H1 (cell line): ENCODE measurements at regions not wholly inside any gene's neighbourhood (a gene's known extent, or its start where the extent isn't known, plus 50 kb on each side); places are given as distances from the start of the nearest gene placed in this dataset.

Source experiments
- EP300 ChIP-seq, 2 experiments: IDR thresholded peaks; 1 replicate in 1 of 2; 2 replicates in 1 of 2; pipeline ENCODE4 v1.6.1; 2011 to 2012; ENCODE audit warnings: low read depth in 2 of 2, low read length in 2 of 2, mild to moderate bottlenecking in 2 of 2, borderline replicate concordance in 1 of 2, inconsistent platforms in 1 of 2, moderate library complexity in 1 of 2
- HDAC2 ChIP-seq, 2 experiments: fragments of 300-600 bp in 1 of 2; sonication (generic) in 1 of 2; IDR thresholded peaks; 2 replicates each; pipeline ENCODE4 v1.6.1; 2011 to 2012; ENCODE audit warnings: low read depth in 2 of 2, low read length in 2 of 2, mild to moderate bottlenecking in 2 of 2, moderate library complexity in 2 of 2, borderline replicate concordance in 1 of 2, inconsistent platforms in 1 of 2
- NRF1 ChIP-seq: IDR thresholded peaks from 2 replicates; pipeline ENCODE4 v1.6.1; 2011; ENCODE audit warnings: mild to moderate bottlenecking, low read depth, low read length, improper control_type of control experiment
- POLR2A ChIP-seq, 2 experiments: IDR thresholded peaks; 1 replicate in 1 of 2; 2 replicates in 1 of 2; pipeline ENCODE4 v1.6.1; 2011; ENCODE audit warnings: low read depth in 2 of 2, low read length in 2 of 2, mild to moderate bottlenecking in 2 of 2; ENCODE audit errors: control extremely low read depth in 1 of 2
- POLR2AphosphoS5 ChIP-seq: IDR thresholded peaks from 2 replicates; pipeline ENCODE4 v1.6.1; 2011; ENCODE audit warnings: low read depth, low read length
- RBBP5 ChIP-seq: IDR thresholded peaks from 2 replicates; pipeline ENCODE4 v1.7.1; 2012; ENCODE audit warnings: low read depth, mild to moderate bottlenecking, inconsistent platforms, low read length, moderate library complexity, borderline replicate concordance
- SUZ12 ChIP-seq: fragments of 200-600 bp; sonication (generic); IDR thresholded peaks from 2 replicates; pipeline ENCODE4 v1.6.1; 2012; ENCODE audit warnings: mild to moderate bottlenecking, inconsistent platforms, low read length, moderate library complexity, mixed read lengths
- TAF1 ChIP-seq: IDR thresholded peaks from 2 replicates; pipeline ENCODE4 v1.6.1; 2011; ENCODE audit warnings: mild to moderate bottlenecking, low read depth, low read length
- TCF12 ChIP-seq: IDR thresholded peaks from 2 replicates; pipeline ENCODE4 v1.6.1; 2011; ENCODE audit warnings: low read depth, mild to moderate bottlenecking, low read length
- ZNF274 ChIP-seq: IDR thresholded peaks from 2 replicates; pipeline ENCODE4 v1.7.0; 2012; ENCODE audit warnings: low read length, borderline replicate concordance; ENCODE audit errors: extremely low read depth
- TF ChIP-seq, protein P1 (sequence below), 3 experiments: IDR thresholded peaks; 1 replicate in 2 of 3; 2 replicates in 1 of 3; pipeline versions ENCODE4 v1.5.1 to v1.6.1; 2011; ENCODE audit warnings: low read length in 3 of 3, mild to moderate bottlenecking in 3 of 3, inconsistent platforms in 2 of 3, low read depth in 1 of 3, moderate library complexity in 1 of 3; ENCODE audit not compliant: insufficient read depth in 1 of 3; ENCODE audit errors: control extremely low read depth in 1 of 3
- TF ChIP-seq, protein P2 (sequence below): IDR thresholded peaks from 2 replicates; pipeline ENCODE4 v1.6.1; 2012; ENCODE audit warnings: inconsistent platforms
- TF ChIP-seq, protein P3 (sequence below): IDR thresholded peaks from 2 replicates; pipeline ENCODE4 v1.6.1; 2011; ENCODE audit warnings: low read length, improper control_type of control experiment

DNA sequence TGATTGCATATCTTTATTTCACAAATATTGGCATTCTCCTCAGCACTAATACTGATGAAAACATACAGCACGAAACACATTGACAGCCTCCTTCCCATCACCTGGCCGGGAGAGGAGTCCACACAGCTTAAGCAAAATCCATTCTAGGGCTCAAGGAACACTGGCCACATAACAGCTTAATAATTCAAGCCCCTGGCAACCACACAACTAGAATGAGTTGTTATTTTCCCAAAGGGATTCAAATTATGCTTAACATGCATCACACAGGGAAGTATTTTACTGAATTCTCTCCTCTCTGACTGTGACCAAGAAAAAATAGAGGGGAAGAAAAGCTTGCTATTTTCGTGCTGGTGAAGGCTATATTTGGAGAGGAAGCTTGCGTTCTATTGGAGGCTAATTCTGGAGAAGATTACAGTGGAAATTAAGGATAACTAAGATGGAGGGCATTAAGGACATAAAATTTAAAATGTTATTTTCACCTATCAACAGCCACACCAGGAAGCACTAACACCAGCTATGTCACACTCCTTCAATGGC lies 198.5 kb downstream of the ADGRG6 start:
- TF ChIP-seq ZNF274 (no peak), SUZ12 (no peak), RBBP5 (no peak), EP300 (IDR thresholded peaks at IDR 0.05; ENCODE audit: borderline replicate concordance in 1 of 2, low read depth in 2 of 2, low read length in 2 of 2) (no peak), NRF1 (no peak), POLR2AphosphoS5 (no peak), TCF12 (no peak), TAF1 (no peak), POLR2A (IDR thresholded peaks at IDR 0.05; ENCODE audit: control extremely low read depth in 1 of 2, low read depth in 2 of 2, low read length in 2 of 2) (no peak), HDAC2 (IDR thresholded peaks at IDR 0.05; ENCODE audit: borderline replicate concordance in 1 of 2, low read depth in 2 of 2, low read length in 2 of 2) (no peak)
- TF ChIP-seq, protein P1, sequence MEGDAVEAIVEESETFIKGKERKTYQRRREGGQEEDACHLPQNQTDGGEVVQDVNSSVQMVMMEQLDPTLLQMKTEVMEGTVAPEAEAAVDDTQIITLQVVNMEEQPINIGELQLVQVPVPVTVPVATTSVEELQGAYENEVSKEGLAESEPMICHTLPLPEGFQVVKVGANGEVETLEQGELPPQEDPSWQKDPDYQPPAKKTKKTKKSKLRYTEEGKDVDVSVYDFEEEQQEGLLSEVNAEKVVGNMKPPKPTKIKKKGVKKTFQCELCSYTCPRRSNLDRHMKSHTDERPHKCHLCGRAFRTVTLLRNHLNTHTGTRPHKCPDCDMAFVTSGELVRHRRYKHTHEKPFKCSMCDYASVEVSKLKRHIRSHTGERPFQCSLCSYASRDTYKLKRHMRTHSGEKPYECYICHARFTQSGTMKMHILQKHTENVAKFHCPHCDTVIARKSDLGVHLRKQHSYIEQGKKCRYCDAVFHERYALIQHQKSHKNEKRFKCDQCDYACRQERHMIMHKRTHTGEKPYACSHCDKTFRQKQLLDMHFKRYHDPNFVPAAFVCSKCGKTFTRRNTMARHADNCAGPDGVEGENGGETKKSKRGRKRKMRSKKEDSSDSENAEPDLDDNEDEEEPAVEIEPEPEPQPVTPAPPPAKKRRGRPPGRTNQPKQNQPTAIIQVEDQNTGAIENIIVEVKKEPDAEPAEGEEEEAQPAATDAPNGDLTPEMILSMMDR (IDR thresholded peaks at IDR 0.05; ENCODE audit: control extremely low read depth in 1 of 3, insufficient read depth in 1 of 3, low read depth in 1 of 3, low read length in 3 of 3): no peak
- TF ChIP-seq, protein P2, sequence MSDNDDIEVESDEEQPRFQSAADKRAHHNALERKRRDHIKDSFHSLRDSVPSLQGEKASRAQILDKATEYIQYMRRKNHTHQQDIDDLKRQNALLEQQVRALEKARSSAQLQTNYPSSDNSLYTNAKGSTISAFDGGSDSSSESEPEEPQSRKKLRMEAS: no peak
- TF ChIP-seq, protein P3, sequence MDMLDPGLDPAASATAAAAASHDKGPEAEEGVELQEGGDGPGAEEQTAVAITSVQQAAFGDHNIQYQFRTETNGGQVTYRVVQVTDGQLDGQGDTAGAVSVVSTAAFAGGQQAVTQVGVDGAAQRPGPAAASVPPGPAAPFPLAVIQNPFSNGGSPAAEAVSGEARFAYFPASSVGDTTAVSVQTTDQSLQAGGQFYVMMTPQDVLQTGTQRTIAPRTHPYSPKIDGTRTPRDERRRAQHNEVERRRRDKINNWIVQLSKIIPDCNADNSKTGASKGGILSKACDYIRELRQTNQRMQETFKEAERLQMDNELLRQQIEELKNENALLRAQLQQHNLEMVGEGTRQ: no peak
